ENCODE measurements at regions not wholly inside any gene's neighbourhood (a gene's known extent, or its start where the extent isn't known, plus 50 kb on each side); places are given as distances from the start of the nearest gene placed in this dataset.

DNA sequence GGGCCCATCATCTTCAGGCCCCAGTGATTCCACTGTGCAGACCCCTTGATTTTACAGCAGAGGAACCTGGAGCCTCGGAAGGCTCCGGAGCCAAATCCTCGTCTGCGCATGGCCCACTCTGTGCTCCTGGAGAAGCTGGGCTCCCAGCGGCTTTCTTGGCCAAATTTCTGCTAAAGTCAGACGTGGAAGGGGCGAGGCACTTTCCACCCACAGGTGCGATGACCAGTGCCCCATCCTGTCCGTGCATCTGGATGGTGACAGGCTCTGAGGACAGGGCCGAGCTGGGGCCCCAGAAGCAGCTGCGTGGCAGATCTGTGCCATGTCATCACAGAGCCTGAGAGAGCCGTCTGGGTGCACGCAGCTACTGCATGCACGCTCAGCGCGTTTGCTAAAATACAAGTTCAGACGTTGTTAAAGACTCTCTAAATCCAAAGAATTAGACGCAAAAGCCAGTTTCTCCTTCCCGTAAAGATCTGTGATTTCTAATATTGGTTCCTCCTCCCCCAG is 57.2 kb downstream of the JAKMIP3 start:
- no peaks in the 10 kb centered on the region for H3K9me3 ChIP-seq (replicated peaks in 1 of 2; ENCODE audit: control insufficient read depth in 1 of 2, insufficient read depth in 1 of 2, low read length in 2 of 2)
- H3K4me3 ChIP-seq (replicated peaks in 1 of 3; ENCODE audit: low read depth in 2 of 3, low read length in 3 of 3) = no peak overlapping the region
- Mint-ChIP-seq H3K27ac (no peak overlapping the region), H3K4me1 (no peaks in the 10 kb centered on the region), H3K9me3 (peaks cover 0 to 1% (median 0%) of the 10 kb centered on the region in 7 donors), H3K27me3 (ENCODE audit: low read depth in 3 of 3) (peaks cover 6 to 13% (median 11%) of the 10 kb centered on the region in 3 donors), H3K36me3 (no peaks in the 10 kb centered on the region), H3K4me3 (no peak overlapping the region)
- intact Hi-C loops (cut with micrococcal nuclease) = no loop called here
- H2AFZ ChIP-seq (ENCODE audit: insufficient read depth, low read depth, low read length, poor library complexity, severe bottlenecking) = no peak overlapping the region
- H4K20me1 ChIP-seq (ENCODE audit: insufficient read depth, low read length) = no peaks in the 10 kb centered on the region
- no peaks in the 10 kb centered on the region for H3K27me3 ChIP-seq (ENCODE audit: control insufficient read depth in 2 of 2, insufficient read depth in 2 of 2, low read length in 2 of 2)
- no peak for DNase-seq
- H3K4me1 ChIP-seq (ENCODE audit: control insufficient read depth in 1 of 2, insufficient read depth in 2 of 2, low read length in 2 of 2) = no peaks in the 10 kb centered on the region
- TF ChIP-seq, protein P1, sequence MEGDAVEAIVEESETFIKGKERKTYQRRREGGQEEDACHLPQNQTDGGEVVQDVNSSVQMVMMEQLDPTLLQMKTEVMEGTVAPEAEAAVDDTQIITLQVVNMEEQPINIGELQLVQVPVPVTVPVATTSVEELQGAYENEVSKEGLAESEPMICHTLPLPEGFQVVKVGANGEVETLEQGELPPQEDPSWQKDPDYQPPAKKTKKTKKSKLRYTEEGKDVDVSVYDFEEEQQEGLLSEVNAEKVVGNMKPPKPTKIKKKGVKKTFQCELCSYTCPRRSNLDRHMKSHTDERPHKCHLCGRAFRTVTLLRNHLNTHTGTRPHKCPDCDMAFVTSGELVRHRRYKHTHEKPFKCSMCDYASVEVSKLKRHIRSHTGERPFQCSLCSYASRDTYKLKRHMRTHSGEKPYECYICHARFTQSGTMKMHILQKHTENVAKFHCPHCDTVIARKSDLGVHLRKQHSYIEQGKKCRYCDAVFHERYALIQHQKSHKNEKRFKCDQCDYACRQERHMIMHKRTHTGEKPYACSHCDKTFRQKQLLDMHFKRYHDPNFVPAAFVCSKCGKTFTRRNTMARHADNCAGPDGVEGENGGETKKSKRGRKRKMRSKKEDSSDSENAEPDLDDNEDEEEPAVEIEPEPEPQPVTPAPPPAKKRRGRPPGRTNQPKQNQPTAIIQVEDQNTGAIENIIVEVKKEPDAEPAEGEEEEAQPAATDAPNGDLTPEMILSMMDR (IDR thresholded peaks at IDR 0.05) = no peak
- no peak overlapping the region for H3K4me2 ChIP-seq (replicated peaks; ENCODE audit: extremely low read depth, low read length, poor library complexity, severe bottlenecking)
- no peak overlapping the region for H3K9ac ChIP-seq (ENCODE audit: insufficient read depth, low read length, poor library complexity, severe bottlenecking)
- no peak overlapping the region for H3K27ac ChIP-seq (ENCODE audit: low read depth in 1 of 2, low read length in 2 of 2)
- H3K36me3 ChIP-seq (replicated peaks in 1 of 2; ENCODE audit: control insufficient read depth in 1 of 2, insufficient read depth in 2 of 2, low read length in 2 of 2) = no peaks in the 10 kb centered on the region
- H3K79me2 ChIP-seq (ENCODE audit: insufficient read depth, low read length) = no peaks in the 10 kb centered on the region
- 92% methylated on average over 14 of the region's 19 CpGs for WGBS (ENCODE audit: insufficient coverage)

DNA sequence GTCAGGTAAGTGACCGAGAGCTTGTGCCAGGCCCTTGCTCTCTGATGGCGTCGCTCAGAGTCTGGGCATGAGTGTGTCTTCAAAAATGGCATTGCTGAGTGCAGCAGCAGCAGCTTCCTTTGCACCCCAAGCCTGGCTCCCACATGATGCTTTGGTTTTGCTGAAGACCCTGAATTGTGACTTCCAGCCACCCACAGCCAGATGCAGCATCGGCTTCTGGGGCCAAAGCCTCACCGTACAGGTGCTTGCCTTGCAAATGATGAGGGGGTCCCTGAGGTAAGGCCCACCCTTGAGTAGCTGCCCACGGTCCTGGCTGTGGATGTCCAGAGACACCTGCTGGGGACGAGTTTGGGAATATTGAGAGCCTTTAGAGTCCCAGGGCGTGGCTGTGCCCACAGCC is 57.9 kb downstream of the JAKMIP3 start:
- no peaks in the 10 kb centered on the region for H3K4me1 ChIP-seq (ENCODE audit: control insufficient read depth in 1 of 2, insufficient read depth in 2 of 2, low read length in 2 of 2)
- Mint-ChIP-seq H3K4me1 (no peaks in the 10 kb centered on the region), H3K9me3 (peaks cover 0 to 2% (median 0%) of the 10 kb centered on the region in 7 donors), H3K4me3 (no peak overlapping the region), H3K27me3 (ENCODE audit: low read depth in 3 of 3) (peaks cover 8 to 15% (median 15%) of the 10 kb centered on the region in 3 donors), H3K27ac (no peak overlapping the region), H3K36me3 (no peaks in the 10 kb centered on the region)
- no peak overlapping the region for H3K9ac ChIP-seq (ENCODE audit: insufficient read depth, low read length, poor library complexity, severe bottlenecking)
- intact Hi-C loops (cut with micrococcal nuclease) = no loop called here
- no peaks in the 10 kb centered on the region for H3K27me3 ChIP-seq (ENCODE audit: control insufficient read depth in 2 of 2, insufficient read depth in 2 of 2, low read length in 2 of 2)
- 84% methylated on average over 7 of the region's 8 CpGs for WGBS (ENCODE audit: insufficient coverage)
- no peak for DNase-seq
- no peaks in the 10 kb centered on the region for H4K20me1 ChIP-seq (ENCODE audit: insufficient read depth, low read length)
- H3K79me2 ChIP-seq (ENCODE audit: insufficient read depth, low read length) = no peaks in the 10 kb centered on the region
- H3K4me3 ChIP-seq (replicated peaks in 1 of 3; ENCODE audit: low read depth in 2 of 3, low read length in 3 of 3) = no peak overlapping the region
- H3K4me2 ChIP-seq (replicated peaks; ENCODE audit: extremely low read depth, low read length, poor library complexity, severe bottlenecking) = no peak overlapping the region
- no peak overlapping the region for H3K27ac ChIP-seq (ENCODE audit: low read depth in 1 of 2, low read length in 2 of 2)
- H3K9me3 ChIP-seq (replicated peaks in 1 of 2; ENCODE audit: control insufficient read depth in 1 of 2, insufficient read depth in 1 of 2, low read length in 2 of 2) = no peaks in the 10 kb centered on the region
- TF ChIP-seq, protein P1 (IDR thresholded peaks at IDR 0.05) = no peak
- H2AFZ ChIP-seq (ENCODE audit: insufficient read depth, low read depth, low read length, poor library complexity, severe bottlenecking) = no peak overlapping the region
- no peaks in the 10 kb centered on the region for H3K36me3 ChIP-seq (replicated peaks in 1 of 2; ENCODE audit: control insufficient read depth in 1 of 2, insufficient read depth in 2 of 2, low read length in 2 of 2)
